T-helper 1 cell treated with Interleukin-12 subunit alpha and Interleukin-12 subunit beta and Interleukin-4 antibody, amounts not matched to agents 30 ng/mL and 1 ng/mL, for 36 hours (primary cell): ENCODE measurements at regions not wholly inside any gene's neighbourhood (a gene's known extent, or its start where the extent isn't known, plus 50 kb on each side); places are given as distances from the start of the nearest gene placed in this dataset.
"Not testable (repeated sequence)": the region's sequence is repeated elsewhere in the genome, so short reads cannot be mapped to it uniquely, and the experiment has no call there.

Experiments
- intact Hi-C: fragments of 100-400 bp; cut with micrococcal nuclease; formaldehyde crosslinking; loops from one replicate; pipeline ENCODE4 v1.15.1; 2024

DNA sequence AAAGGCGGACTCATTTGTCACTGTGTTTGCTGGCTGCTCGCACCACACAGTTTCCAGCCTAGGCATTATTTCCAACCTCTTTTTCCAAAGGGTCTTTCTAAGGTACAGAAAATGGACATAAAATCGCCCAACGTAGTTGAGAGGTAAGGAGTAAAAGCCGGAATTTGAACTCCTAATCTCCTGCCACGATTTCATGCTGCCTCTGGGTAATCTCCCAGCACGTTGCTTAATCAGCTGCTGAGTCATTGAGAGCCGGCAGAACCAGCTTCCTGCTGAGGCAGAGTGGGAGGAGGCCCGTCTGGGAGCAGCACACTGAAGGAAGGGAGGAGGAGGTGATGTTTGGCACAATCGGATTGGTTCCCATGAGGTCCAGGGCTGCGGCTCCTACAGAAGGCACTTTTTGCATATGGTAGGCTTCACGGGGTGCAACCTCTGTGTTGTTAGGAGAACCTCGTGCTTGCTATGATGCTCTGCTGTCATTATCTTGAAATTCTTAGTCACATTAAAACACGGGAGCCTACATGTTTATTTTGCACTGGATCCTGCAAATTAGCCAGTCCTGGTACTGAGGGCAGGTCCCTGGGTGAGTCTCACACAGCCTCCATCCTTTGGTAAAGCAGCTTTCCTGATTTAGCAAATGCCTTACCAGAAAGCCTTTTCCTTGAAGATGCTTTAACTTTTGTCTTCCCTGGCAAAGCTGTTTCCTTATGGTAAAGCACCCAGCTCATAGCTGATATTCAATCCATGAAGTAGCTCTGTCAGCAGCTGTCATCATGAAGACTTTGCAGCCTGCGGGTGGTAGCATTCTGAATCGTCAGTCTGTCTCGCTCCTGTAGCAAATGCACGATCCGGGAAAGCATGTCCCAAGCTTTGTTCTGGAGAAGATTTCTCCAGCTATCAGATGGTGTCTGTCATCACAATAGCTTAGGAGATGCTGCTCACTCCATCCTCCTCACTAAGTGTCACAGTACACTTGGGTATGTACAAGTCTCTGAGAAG lies 191.6 kb upstream of the MSX2 start:
- intact Hi-C loops, result no loop called here

DNA sequence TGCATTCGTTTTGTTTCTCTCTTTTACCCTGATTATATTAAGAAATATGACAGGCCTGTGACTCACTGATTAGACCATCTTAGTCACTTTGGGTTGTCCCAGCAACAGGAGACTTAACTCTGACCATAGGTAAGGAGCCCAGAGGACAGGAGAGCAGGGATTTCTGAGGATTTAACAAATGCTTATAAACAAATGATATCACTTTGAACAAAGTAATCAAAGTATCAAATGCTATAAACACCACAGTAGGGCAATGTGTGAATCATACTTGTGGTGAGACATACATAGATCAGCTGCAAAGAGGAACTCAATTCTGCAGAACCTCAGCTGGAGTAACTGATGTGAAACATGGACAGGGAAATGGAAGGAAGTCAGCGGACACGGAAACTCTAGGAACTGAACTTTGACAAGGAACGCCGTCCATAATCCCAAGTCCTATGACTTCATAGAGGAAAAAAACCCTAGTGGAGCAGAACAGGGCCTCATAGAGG lies 190.6 kb upstream of the MSX2 start:
- intact Hi-C loops, result no loop called here

DNA sequence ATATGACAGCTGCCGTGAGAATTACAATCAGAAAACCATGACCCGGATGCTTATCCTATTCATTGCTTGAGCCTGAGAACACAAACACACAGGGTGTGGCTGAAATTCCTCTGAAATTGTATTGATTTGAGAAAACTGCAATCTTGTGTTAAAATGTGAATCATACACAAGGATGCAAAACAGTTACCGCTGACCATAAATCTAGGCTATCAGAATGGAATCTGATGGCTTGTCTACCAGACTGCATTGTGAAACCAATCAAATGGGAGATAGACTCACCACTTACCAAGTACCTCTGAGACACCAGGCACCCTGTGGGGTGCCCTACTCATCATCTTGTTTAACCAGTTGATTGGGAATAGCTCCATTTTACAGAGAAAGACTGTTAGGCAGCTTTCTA lies 188.7 kb upstream of the MSX2 start:
- intact Hi-C loops, result no loop called here

DNA sequence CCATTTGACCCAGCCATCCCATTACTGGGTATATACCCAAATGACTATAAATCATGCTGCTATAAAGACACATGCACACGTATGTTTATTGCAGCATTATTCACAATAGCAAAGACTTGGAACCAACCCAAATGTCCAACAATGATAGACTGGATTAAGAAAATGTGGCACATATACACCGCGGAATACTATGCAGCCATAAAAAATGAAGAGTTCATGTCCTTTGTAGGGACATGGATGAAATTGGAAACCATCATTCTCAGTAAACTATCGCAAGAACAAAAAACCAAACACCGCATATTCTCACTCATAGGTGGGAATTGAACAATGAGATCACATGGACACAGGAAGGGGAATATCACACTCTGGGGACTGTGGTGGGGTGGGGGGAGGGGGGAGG lies 184.6 kb upstream of the MSX2 start:
- intact Hi-C loops, result not testable (repeated sequence)

DNA sequence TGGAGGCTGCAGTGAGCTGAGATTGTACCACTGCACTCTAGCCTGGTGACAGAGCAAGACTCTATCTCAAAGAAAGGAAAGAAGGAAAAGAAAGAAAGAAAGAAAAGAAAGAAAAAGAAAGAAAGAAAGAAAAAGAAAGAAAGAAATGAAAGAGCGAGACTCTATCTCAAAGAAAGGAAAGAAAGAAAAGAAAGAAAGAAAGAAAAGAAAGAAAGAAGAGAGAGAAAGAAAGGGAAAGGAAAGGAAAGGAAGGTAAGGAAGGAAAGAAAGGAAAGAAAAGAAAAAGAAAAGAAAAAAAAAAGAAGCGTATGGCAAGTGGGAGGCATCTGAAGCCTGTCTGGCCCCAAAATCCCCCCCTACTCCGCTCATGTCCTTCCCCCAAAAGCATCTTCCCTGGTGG lies 182.3 kb upstream of the MSX2 start:
- intact Hi-C loops, result no loop called here

DNA sequence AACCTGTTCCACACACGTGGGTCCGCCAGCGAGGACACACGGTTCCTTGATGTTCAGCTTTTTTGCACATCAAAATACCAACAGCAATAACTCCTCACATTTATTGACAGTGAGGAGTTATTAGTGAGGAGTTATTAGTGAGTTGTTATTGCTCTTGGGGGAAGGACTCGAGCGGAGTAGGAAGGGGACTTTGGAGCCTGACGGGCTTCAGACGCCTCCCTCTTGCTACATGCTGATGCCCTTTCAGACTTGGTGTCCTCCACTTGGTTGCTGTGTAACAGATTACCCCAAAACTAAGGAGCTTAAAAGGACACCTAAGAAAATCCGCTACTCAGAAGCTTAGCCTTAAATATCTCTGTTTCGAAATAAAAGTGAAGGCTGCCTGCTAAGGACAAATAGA lies 181.9 kb upstream of the MSX2 start:
- intact Hi-C loops, result no loop called here

DNA sequence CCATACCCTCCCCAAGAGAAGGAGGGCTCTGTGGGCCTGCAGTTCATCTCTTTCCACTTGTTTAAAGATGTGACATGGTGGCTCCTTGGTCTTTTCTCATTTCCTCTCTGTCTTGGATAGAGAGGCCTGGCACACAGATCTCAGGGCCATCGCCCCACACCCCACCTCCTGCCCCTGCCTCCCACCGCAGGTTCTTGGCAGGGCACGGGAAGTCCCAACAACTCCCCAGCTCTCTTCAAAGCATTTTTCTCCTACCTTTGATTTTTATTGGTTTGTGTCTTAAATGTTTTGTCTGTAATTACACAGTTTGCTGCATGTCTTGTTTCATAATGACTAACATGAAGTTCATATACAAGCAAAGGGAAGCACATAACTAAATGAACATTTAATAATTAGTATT lies 178.5 kb upstream of the MSX2 start:
- intact Hi-C loops, result no loop called here

DNA sequence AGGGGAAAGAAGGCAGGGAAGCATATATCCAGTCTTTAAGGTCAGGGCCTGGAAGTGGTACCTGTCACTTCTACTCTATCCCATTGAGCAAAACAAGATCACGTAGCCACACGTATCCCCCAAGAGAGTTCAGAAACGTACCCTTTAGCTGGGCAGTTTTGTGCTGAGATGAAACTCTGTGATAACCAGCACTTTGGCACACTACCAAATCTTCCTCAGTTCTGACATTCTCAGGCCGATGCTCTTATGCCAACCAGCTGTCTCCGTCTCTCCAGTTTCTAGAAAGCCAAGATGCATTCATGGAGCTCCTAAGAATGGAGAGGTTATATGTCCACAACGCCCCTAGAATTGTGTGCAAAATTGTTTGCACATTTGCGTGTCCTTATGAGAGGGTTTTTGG lies 176.6 kb upstream of the MSX2 start:
- intact Hi-C loops, result no loop called here

DNA sequence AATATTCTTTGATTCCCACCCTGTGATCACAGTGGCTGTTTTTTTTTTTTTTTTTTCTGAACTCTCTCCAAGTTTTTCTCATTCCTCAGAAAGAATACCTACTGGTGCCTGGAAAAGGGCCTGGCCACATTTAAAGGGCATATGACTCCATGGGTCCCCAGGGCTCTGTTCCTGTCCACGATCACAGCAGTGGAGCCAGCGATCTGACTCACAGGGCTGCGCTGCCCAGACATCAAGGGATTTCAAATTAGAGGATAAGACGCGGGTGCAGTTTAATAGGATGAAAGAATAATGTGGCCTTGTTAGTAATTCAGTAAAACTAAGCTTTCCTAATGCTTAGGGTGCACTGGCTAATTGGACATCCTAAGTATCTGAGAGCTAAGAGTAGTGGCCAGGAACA lies 175.1 kb upstream of the MSX2 start:
- intact Hi-C loops, result no loop called here

DNA sequence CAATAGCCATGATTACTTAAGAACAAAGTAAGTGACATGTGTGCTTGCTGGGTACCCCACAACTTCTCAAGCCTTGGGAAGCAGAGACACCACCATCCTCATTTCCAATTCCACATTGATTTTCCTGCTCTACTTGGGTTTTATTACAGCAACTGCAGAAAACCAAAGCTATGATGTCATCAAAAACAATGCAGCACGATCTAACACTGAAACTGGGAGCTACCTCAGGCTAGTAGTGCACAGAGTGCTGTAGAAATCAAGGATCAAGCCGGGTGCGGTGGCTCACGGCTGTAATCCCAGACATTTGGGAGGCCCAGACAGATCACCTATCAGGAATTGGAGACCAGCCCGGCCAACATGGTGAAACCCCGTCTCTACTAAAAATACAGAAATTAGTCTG lies 174.4 kb upstream of the MSX2 start:
- intact Hi-C loops, result no loop called here

DNA sequence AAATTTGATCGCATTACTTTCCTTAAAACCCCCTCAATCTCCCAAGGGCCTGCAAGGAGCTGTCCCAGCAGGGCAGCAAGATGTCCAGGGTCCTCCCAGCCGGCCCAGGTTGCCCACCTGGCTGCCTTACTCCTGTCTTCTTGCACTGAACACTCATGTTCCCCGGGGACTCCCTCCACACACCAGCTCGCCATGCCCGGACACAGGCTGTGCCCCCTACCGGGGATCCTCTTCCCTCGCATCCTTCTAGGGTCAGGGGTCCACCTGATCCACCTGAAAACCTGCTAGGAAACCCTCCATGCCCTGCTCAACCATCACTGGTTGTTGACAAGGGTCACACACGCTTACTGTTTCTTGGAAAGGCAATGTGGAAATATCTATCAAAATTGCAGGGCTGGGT lies 172.0 kb upstream of the MSX2 start:
- intact Hi-C loops, result no loop called here

DNA sequence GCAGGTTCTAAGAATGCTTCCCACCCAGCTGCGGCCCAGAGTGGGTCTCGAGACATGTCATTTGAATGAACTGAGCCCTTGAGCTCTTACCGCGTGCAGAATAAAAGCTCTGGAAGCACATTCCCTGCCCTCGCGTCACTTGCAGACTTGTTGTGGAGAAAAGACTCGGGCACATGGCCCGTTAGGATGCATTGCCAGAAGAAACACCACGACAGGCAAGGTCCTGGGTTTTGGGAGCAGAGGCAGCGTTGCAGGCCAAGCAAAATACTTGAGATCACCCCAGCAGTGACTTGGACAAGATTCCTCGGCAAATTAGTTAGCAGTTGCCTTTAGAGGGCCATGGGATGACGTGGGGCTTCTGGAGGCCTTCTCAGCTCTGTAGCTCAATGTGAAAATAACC lies 170.8 kb upstream of the MSX2 start:
- intact Hi-C loops, result no loop called here

DNA sequence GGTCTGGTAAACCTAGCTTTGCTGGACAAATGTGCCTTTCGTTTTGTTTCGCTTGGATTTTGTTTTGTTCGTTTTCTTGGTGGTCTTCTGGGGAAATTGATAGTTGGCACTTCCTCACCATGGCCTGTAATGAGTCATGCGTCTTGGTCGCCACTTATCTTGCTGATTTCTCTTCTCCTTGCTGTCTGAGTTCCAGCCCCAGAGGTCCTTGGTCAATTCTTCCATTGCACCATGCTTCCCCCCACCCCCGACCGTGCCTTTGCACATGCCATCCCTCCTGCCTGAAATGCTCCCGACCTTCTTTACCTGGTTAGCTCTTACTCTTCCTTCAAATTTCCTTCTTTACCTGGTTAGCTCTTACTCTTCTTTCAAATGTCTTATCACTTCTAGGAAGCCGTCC lies 168.7 kb upstream of the MSX2 start:
- intact Hi-C loops, result no loop called here

DNA sequence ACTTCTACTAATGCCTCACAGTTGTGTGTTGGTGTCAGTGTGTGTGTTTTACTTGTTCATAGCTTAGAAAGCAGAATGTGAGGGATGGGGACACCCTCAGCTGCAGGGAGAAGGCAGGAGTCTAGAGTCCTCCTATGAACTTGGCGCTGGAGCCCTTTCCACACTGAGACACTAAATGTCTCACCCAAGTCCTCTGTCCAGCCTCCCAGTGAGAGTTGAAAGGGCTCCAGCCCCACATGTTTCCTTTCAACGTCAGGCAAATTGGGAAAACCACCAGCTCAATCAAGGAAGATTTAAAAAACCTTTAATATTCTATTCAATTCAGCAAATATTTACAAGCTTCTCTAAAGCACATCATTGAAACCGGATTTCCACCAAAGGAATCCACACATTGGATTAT lies 167.6 kb upstream of the MSX2 start:
- intact Hi-C loops, result no loop called here

DNA sequence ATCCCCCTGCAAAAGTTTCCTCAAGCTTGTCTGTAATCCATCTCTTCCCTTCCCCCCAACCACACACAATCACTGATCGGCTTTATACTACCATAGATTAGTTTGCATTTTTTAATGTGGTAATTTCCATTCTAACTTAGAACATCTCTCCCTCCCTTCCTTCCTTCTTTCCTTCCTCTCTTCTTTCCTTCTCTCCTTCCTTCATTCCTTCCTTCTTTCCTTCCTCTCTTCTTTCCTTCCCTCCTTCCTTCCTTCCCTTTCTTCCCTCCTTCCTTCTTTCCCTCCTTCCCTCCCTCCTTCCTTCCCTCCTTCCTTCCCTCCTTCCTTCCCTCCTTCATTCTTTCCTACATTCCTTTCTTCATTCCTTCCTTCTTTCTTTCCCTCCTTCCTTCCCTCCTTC lies 166.2 kb upstream of the MSX2 start:
- intact Hi-C loops, result no loop called here

DNA sequence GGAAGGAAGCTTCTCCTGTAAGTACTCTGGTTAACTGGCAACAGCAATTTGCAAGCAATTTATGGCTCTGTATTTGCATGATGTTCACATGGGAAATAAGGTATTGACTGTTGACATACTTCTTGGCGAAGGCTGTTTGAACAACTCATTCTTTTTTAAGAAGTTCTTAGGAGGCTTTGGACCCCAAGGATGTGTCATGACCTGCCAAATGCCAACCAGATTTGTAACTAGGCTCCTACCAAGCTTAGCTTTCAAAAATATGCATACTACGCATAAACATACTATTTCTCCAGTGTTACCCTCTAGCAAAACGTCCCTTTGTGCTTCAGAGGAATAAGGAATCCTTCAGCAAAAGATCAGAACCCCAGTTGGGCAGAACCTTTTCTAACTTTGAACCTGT lies 165.2 kb upstream of the MSX2 start:
- intact Hi-C loops, result loop anchor here (1.0 kb wide), 1 partner anchor 42 kb away; no protein-coding TSS in a partner anchor

DNA sequence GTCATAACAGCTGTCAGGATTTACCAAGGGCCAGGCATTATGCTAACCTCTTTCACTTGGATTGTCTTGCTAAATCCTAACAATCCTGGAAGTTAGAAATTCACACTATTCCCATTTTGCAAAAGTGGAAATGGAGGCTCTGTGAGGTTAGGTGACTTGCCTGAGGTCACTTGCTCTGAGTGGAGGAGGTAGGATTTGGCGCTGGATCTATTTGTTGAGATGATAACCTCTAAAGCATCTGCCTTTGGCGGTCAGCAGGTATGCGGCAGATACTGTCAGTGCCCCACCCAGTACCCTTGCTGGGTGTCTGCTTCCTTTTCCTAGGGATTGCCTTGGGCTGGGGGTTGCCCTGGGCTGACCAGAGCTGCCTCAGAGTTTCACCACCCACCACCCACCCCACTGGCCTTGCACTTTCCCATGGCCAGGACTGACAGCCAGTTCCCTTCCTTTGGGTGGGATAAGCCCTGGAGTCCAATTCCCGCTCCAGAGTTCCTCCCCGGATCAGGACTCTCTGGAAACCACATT lies 164.8 kb upstream of the MSX2 start:
- intact Hi-C loops, result loop anchor here (1.0 kb wide), 1 partner anchor 42 kb away; no protein-coding TSS in a partner anchor

DNA sequence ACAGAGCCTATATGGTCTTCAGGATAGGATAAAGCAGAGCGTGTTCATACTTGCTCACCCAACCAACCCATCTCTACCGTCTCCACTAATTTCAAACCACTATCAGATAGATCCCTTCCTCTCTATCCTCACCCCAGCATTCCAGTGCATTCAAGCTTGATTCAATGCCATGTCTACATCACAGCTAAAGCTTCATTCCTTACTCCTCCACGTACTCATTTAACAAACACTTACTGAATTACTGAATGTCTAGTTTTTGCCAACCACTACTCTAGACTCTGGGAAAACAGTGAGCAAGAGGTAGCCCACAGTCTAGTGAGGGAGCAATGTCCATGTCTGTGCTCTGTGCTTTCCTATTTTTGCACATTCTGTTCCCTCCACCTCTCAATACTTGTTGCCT lies 163.5 kb upstream of the MSX2 start:
- intact Hi-C loops, result no loop called here

DNA sequence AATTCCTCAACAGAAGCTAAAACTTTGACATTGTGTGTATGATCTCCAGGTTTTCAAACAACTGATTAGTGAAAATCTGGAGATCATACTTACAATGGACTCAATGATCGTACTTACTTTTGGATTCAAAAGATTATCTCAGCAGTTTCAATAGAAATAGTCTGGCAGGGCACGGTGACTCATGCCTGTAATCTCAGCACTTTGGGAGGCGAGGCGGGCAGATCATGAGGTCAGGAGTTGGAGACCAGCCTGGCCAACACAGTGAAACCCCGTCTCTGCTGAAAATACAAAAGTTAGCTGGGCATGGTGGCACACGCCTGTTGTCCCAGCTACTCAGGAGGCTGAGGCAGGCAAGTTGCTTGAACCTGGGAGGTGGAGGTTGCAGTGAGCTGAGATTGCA lies 161.3 kb upstream of the MSX2 start:
- intact Hi-C loops, result not testable (repeated sequence)

DNA sequence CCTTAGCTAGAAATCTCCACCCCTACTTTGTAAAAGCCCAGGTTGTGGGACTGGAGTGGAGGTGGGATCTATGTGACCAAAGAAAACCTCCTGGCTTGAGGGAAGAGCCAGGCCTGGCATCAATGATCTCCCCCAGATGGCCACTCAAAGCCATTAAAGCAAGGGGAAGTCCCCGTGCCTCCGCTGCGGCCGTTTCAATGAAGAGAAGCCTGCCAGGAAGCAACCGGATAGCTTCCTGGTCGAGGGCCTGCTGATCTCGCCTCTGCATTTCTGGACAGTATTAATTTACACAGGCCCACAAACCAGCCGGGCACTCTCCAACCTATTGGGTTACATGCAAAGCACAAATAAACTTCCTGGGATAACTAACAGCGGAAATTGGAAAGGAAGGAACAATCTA lies 160.5 kb upstream of the MSX2 start:
- intact Hi-C loops, result no loop called here

DNA sequence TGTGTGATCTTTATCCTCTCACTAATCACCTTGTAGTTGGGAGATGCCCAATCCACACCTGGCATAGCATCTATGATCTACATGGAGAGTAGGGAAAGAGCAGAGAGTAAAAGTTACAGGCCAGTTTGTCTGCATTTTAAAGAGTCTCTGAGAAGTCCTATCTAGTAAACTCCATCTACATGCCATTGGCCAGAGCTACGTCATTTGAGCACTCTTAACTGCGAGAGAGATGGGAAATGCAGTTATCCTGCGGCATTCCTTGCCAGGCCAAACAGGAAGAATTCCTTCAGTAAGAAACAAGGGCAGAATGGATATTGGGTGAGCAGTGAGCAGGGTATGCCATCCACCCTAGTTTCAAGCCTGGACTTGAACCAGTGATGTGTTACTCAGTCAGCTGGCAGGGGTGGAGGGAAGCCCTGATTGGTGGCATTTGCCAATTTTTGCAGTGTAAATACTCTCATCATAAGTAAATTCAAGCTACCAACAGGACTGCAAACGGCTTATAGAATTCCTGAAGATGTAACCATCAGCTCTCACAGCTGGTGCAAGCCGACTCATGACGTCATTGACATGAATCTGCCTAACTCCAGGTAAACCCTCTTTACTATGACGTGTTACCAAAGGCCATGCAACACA lies 156.8 kb upstream of the MSX2 start:
- intact Hi-C loops, result no loop called here

DNA sequence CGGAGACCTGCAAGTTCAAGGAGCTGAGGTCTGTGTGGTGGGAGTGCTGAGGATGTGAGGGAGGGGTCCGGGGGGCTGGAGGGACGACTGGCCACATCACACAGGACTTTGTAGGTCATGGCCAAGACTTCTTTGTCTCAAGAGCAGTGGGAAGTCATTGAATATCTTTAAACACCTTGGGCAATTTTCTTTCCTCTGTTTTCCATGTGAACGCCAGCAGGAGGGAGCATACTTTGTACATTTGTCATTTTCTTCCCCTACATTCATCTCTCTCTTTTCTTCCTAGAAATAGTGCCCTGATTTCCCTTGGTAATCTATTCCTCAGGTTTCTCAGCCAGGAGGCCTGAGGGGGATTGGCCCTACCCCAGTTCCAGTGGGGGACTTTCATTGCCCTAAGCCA lies 153.7 kb upstream of the MSX2 start:
- intact Hi-C loops, result no loop called here
